GM20431 (cell line): ENCODE measurements at regions not wholly inside any gene's neighbourhood (a gene's known extent, or its start where the extent isn't known, plus 50 kb on each side); places are given as distances from the start of the nearest gene placed in this dataset.

Experiments
- in situ Hi-C: fragments of 300-500 bp; cut with MseI, MboI; formaldehyde crosslinking; loops from one replicate; pipeline ENCODE4 v1.15.0; 2020; ENCODE audit warnings: low sequenced_read_pairs; ENCODE audit not compliant: unreplicated experiment

DNA sequence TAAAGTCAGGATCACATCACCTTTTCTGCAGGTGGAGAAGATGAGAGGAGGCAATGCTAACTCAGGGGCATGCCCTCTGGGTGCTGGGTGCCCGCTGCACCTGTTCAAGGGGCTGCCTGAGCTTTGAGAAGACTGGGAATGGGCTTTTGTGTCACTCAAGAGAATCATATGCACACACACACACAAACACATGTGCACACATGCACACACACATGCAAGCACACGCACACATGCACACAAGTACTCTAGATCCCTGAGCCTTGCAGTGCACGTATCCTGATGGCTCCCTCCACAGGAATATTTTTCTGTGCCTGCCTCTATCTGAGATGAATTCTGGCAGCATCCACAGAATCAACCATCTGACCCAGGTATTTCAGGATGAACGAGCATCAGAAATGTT lies 110.0 kb upstream of the TEX51 start:
- in situ Hi-C loops: no loop called here

DNA sequence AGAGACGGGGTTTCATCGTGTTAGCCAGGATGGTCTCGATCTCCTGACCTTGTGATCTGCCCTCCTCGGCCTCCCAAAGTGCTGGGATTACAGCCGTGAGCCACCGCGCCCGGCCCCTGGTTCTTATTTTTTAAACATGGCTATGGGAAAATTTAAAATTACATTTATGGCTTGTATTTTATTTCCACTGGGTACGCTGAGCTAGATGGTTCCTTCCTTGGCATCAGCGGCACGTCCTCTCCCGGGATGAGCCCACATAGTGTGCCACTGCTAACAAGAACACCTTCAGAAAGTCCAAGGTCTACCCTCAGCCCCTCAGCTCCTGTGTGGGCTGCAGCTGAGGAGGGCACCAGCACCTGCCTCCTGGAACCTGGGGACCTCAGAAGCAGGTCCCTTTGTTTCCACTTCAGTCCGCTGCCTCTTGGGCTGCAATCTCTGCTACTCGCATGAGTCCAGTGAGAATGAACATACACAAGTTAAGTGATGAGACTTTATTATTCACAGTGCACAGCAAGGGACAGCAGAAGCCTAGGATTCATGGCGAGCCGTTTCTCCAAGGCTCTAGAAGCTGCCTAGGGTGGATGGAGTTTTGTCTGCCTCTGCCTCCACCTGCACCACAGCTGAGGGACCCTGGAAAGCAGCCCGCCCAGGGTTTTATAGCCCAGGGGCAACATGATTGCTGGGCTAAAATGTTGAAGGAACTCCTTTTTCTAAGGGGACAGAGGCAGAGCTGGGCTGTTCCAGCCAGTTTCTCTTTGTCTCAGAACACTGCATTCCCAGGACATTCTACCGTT lies 107.5 kb upstream of the TEX51 start:
- in situ Hi-C loops: no loop called here

DNA sequence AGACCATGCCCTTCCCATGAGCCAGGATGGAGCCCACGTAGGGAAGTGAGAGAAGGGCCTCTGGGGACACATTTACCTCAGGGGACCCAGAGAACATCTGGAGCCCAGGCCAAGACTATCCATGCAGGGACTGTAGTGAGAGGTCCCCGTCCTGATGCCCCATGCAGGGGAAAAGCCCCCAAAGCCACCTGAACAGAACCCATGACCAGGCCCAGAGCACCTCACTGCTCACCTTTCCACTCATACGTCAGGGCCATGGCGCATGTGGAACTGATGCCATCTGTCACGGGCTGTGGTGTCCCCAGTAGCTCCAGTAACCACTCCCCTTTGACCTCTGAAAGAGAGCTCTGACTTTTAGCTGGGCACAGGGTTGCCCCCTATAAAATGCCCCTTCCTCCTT lies 106.5 kb upstream of the TEX51 start:
- in situ Hi-C loops: no loop called here

DNA sequence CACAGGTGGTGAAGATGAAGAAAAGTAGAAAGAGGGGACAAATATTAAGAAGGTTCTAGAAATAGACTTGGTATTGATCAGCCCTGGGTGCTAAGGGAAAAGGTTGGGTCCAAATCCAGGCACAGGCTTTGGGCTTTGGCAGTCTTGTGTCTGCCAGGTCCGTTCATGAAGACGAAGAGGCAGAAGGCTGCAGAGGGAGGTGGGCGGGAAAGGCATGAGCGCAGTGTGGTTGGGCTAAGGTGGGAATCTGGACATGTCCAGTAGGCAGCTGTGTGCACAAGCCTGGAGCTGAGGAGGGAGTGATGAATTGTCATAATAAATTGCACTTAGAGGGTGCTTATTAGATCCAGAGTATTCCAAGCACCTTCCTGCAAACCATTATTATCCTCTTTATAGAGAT lies 105.7 kb upstream of the TEX51 start:
- in situ Hi-C loops: no loop called here

DNA sequence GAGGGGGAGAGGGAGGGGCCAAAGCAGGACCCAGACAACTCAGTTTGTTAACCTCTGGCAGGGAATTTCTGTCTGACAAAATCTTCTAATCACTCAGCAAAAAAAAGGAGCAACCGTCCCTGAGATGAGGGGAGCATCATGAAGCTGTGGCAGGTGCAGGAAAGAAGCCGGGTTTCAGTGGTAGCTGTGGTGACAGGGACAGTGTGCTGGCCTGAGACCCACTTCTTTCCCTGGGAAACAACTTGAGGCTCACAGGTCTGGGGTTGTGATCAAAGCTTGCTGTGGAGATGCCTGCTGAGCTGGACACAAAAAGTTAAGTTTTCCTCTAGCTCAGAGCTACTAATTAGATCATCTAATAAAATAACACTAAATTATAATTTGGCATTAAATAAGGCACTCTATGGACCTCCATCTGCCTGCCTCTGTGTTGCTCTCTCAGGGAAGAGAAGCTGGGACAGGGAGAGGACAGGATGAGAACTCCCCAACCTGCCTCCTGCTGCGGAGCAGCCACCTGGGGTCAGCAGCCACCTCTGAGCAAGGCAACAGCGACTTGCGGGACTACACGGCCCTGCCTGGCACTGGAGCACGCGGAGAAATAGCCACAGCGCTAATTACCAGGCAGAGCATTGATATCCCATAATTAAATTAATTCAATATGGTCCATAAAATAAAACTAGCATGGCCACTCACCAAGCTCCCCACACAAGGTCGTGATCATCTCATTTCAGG lies 104.6 kb upstream of the TEX51 start:
- in situ Hi-C loops: no loop called here

DNA sequence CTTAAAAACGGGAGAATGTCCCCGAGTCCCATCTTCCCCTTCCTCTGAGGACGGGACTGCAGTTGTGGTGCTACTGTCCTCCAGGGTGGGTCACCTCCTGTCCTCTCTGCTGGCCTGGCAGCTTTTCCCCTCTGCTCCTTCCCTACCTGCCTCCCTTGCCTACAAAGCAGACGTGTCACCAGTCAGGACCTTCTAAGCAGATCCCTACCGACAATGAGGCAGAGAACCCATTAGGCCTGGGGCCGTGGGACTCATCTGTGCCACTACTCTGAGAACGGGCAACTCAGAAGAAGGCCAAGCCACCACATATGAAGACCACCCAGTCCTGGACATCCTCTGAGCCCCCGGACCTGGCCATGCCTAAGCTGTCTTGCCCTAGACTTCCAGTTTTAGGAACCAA lies 103.0 kb upstream of the TEX51 start:
- in situ Hi-C loops: no loop called here

DNA sequence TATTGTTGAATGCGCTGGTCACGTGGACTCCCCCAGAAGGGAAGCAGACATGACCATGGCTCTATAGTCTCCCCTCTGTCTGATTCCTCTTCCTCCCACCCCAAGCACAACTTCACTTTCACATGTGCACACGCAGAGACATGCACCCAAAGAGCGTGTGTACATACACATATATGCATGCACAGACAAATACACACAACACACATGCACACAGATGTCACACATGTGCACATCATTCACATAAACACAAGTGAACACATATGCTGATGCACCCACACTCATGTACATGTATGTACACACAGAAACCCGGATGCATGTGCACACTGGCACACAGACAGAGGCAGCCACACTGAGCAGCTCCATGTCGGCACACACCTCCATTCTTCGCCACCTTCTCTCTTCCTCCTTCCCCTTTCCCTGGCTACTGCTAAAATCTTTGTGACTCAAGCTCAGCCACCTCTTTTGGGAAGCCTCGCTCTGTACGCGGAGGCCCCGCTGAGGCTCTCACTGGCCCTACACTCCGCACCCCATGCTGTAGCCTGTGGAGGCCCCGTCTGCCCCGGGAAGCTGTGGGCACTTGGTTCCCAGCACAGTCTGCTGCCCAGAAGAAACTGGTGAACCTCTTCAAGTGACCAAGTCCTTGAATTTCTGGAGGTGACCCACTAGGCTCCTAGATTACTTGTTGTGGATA lies 101.6 kb upstream of the TEX51 start:
- in situ Hi-C loops: no loop called here

DNA sequence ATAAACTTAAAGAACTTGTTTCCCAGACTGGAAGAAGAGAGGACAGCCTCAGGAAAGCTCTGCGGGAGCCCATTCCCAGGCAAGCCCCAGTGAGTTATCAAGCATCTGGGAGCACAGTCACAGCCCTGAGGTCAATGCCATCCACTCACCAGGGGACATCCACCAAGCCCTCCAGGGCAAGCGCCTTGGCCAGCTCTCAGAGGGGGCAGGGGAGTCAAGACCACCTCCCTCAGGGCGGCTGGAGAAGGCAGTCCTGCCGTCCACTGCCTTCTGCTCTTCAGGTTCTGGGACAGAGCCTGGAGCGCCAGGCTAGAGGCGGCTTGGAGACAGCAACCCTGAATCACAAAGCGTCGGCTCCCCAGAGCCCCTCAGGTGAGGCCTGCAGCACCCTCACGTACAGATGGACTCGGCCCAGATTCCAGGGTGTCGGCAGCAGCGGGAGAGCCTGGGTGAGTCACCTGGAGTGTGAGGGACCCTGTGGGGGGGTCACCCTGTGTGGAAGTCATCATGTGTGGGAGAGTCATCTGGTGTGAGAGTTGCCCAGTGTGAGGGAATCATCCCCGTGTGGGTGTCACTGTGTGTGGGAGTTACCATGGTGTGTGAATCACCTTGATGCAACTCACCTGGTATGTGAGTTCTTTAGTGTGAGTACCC lies 100.9 kb upstream of the TEX51 start:
- in situ Hi-C loops: no loop called here

DNA sequence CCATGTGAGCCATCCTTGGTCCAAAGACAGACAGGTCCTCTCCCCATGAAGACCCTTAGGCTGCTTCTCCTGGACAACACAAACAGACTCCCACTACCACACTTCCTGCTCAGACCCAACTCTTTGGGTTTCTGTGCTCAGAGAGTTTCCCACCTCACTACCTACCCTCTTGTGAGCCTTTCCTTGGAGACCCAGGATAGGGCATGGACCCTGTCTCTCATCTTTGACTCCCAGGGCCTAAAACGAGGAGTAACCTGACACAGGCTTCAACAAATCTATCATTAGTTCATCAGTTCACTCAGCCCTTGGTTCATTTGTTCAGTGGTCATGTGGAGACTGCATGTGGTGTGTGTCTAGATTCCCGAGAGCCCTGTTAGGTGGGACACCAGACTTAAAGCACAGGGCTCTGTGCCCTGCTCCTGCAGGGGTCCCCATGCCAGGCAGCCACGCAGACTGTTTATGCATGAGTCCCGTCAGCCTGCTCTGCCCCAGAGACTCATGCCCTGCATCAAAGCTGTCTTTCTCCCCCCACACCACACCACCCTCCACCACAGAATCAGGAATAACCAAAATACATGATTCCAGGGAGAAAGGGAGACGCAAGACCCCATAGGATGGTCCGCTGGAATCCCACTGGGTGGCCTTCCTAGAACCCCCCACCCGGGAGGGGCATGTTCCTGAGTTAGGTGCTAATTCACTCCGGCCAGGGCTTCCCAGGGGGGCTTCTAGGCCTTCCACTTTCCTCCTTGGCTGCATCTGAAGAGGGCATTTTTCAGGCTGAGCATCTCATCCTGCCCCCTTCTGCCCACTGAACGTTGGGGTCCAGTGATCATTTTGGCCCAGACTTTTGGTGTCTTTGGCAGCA lies 100.2 kb upstream of the TEX51 start:
- in situ Hi-C loops: no loop called here

DNA sequence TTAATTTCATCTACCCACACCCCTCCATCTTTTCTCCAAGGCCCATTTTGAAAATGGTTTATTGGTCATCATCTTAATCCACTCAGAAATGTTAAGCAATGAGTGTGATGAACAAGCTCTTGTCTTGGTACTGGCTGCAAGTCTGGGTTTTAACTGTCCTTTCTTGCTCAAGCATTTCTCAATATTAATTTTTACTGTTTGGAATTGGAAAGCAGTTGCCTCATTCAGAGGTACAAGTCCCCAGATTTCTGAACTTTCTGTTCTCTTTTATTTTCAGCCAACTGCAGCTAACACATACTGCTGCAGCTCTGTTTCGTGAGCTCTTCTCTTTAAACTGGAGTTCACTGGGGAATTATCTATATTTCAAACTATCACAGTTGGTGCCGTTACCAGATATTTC lies 99.4 kb upstream of the TEX51 start:
- in situ Hi-C loops: no loop called here

DNA sequence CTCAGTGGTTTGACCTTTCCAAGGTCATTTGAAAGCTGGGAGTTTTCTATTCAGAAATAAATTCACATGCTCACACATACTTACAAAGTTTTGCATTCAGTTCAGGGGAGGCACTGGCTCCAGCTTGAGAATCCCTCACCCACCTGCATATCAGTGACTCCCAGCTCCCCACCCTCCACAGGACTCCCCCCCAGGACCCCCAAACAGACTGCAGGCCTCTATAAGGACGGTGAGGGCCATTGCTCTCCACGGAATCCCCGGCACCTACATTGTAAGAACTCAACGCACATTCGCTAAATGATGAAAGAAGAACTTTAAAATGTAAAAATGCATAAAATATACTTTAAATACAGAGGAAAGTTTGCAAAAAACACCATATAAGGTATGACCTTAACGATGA lies 97.2 kb upstream of the TEX51 start:
- in situ Hi-C loops: no loop called here

DNA sequence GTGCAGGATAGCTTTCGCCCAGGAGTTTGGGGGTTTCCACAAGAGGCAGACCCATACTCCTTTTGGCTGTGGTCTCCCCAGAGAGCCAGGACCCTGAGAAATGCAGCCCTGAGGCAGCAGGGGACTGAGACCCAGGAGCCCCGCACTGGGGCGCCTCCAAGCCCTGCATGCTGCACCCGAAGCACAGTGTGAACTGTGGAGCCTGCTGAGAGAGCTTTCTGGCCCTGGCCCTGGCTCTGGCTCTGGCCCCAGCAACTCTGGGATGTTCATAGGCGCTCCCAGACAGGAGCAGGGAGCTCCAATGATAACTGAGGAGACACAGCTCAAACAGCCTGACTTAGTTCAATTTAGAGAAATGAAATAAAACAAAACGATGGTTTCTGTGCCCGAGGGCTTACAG lies 96.4 kb upstream of the TEX51 start:
- in situ Hi-C loops: no loop called here

DNA sequence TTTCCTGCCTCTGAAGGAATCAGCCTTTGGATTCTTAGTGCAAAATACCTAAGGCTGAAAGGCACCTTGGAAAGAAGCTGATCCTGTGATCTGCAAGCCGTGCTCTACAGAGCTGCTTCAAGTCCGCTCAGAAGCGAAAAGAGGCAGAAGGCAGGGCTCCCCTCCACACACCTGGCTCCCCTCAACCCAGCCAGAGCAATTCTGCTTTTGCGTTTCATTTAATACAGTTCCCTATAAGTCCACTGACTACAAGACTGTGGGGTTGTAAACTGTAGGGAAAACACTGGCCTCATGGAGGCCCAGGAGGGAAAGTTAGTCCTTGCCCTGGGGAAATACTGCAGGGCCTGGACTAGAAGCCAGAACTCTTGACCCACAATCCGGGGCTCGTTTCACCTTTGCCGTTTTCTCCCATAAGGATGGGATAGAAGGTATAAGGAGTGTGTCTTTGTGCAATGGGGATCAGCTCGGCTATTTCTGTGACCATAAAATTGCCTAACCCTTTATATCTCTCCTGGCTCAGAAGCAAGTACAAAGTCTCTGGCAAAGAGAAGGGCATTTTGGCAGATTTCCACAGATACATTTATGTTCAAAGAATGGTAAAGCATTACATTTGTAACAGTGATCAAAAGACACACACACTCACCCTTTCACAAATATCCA lies 95.8 kb upstream of the TEX51 start:
- in situ Hi-C loops: no loop called here

DNA sequence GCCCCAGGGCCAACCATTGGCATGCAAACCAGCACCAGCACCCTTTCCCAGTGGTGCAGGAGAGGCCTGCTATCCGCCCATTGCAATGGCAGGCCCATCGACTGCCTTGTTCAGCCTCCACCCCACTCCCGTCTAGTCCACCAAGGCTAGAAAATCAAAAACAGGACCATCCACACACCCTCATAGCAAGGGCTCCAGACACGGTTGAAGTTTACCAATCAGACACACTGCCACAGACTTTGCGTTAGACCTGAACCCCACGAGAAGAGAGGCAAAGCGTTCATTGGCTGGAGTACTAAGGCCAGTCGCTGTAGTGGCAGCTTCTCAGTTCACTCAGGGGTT lies 95.3 kb upstream of the TEX51 start:
- in situ Hi-C loops: no loop called here

DNA sequence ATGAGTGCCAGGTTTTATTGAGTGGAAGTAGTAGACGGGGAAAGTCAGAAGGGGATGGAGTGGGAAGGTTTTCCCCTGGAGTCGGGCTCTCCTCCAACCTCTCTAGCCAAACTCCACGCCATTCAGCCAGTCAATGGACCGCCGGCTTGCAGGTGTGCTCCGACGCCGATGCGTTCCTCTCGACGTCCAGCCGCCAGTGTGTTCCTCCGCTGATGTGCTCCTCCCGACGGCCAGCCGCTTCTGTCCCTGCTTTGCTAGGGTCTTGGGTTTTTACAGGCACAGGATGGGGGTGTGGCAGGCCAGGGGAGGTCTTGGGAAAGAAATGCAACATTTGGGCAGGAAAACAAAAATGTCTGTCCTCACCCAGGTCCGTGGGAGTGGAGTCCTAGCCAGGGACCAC lies 94.3 kb upstream of the TEX51 start:
- in situ Hi-C loops: no loop called here

DNA sequence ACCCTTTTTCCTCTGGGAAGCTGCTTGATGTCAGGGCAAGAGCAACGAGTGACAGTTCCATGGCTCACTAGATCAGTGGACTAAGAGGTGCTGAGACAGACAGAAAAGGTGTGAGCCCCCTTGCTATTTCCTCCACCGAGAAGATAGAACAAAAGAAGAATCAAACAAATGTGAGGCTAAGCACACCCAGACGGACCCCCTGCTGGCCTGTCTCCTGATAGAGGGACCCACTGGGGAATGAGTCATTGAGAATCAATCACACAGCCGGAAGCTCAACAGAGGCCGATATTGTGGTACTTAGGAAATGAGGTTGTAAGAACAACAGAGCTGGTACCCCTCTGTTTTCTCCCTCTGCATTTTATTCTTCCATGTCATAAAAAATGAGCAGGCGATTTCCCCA lies 89.8 kb upstream of the TEX51 start:
- in situ Hi-C loops: no loop called here

DNA sequence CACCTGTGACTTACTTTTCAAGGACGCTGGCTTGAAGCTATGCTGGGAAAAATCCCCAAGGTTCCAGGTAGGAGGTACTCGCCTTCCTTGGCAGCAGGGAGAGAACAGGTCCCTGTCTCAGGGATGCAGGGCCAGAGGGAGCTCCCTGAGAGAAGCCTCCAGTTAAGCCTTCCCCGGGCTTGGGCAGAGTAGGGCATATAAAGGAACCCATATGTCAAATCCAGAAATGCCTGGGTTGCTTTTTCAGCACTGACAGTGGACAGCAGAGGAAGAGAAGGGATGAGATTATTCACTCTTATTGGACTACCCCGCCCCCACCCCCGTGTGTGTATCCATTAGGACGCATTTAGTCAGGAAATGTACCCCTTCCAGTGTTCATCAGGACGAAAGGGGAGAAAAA lies 89.3 kb upstream of the TEX51 start:
- in situ Hi-C loops: no loop called here

DNA sequence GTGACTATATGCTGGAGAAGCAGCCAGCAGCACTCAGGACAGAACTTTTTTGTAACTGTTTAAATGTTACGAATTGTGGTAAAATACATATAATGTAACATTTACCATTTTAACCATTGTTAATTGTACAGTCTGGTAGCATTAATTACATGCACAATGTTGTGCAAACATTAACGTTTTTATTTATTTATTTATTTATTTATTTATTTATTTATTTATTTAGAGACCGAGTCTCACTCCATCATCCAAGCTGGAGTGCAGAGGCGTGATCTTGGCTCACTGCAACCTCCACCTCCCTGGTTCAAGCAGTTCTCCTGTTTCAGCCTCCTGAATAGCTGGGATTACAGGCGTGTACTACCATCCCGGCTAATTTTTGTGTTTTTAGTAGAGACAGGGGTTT lies 88.7 kb upstream of the TEX51 start:
- in situ Hi-C loops: no loop called here

DNA sequence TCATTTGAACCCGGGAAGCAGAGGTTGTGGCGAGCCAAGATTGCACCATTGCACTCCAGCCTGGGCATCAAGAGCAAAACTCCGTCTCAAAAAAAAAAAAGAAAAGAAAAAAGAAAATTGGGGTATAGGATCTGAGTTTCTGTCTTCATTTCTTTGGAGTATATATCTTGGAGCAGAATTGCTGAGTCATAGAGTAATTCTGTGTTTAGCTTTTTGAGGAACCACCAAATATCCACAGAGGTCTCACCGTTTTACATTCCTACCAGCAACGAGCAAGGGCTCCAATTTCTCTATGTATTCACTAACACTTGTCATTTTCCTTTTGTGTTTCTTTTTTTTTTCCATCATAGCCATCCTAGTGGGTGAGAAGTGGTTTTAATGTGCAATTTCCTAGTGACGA lies 87.6 kb upstream of the TEX51 start:
- in situ Hi-C loops: no loop called here
